Uterus (tissue), 3 donors: ENCODE measurements at regions not wholly inside any gene's neighbourhood (a gene's known extent, or its start where the extent isn't known, plus 50 kb on each side); places are given as distances from the start of the nearest gene placed in this dataset.

ENCODE experiments used
- DNase-seq, 2 donors: peaks; one replicate each; pipeline ENCODE4 v3.0.0-alpha.2; 2019 to 2020
- H3K27ac ChIP-seq, 2 donors: fragments of 200-600 bp; sonication (generic); 1 replicate in 1 of 2; 2 replicates in 1 of 2; pipeline ENCODE4 v1.5.1; 2016 to 2018
- H3K27me3 ChIP-seq, 2 donors: fragments of 200-600 bp; sonication (generic); one replicate each; pipeline ENCODE4 v1.5.1; 2018 to 2019; ENCODE audit warnings: control low read depth in 1 of 2
- H3K36me3 ChIP-seq, 2 donors: fragments of 200-600 bp; sonication (generic); one replicate each; pipeline ENCODE4 v1.5.1; 2019; ENCODE audit warnings: control low read depth in 1 of 2
- H3K4me1 ChIP-seq, 2 donors: fragments of 200-600 bp; sonication (generic); one replicate each; pipeline ENCODE4 v1.5.1; 2018 to 2019; ENCODE audit warnings: control low read depth in 1 of 2
- H3K4me3 ChIP-seq, 2 donors: fragments of 200-600 bp; sonication (generic); 1 replicate in 1 of 2; 2 replicates in 1 of 2; pipeline ENCODE4 v1.5.1; 2018 to 2019; ENCODE audit warnings: mild to moderate bottlenecking in 1 of 2
- H3K9me3 ChIP-seq, 2 donors: fragments of 200-600 bp; sonication (generic); one replicate each; pipeline ENCODE4 v1.5.1; 2019; ENCODE audit warnings: control low read depth in 1 of 2
- POLR2A ChIP-seq, 2 donors: fragments of 450-650 bp; IDR thresholded peaks; one replicate each; pipeline ENCODE4 v1.6.1; 2016; ENCODE audit warnings: antibody characterized with exemption in 2 of 2, mild to moderate bottlenecking in 1 of 2, moderate library complexity in 1 of 2
- intact Hi-C: fragments of 100-400 bp; cut with DNase I; formaldehyde crosslinking; loops from one replicate; pipeline ENCODE4 v1.15.1; 2023; ENCODE audit warnings: low total_unique reads
- TF ChIP-seq, protein P1 (sequence below), 4 experiments: fragments of 200-600 bp in 2 of 4; fragments of 450-650 bp in 2 of 4; sonication (generic) in 2 of 4; IDR thresholded peaks; one replicate each; pipeline ENCODE4 v1.5.1; 2016 to 2019; ENCODE audit warnings: antibody characterized with exemption in 4 of 4, mild to moderate bottlenecking in 2 of 4, moderate library complexity in 1 of 4
- donor health status: DM: yes; HTN: yes; CAD: no.

DNA sequence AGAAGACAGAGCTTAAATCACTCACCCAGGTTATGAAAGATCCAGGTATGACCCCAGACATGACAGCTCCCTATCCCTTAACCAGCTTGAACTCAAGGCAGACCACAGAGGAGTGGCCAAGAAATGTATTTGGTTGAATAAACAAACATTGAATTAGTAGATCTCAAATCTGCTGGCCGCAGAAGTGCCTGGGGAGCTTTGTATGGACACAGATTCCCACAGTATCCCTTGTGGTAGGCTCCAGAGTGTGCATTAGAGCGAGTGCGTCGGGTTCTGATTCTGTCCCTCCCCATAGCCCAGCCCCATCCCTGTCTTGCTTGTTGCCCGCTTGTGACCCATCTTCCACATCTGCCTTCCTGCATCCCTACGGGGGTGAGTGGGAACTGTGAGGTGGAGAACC, 118.8 kb upstream of the FOXF1 start:
- no peaks in the 10 kb centered on the region for H3K36me3 ChIP-seq
- no peak for DNase-seq
- H3K27me3 ChIP-seq, result no peaks in the 10 kb centered on the region
- no peaks in the 10 kb centered on the region for H3K4me1 ChIP-seq
- H3K9me3 ChIP-seq, result no peaks in the 10 kb centered on the region
- H3K27ac ChIP-seq, result no peak overlapping the region
- intact Hi-C loops, result no loop called here
- H3K4me3 ChIP-seq, result no peak overlapping the region
- TF ChIP-seq, protein P1, sequence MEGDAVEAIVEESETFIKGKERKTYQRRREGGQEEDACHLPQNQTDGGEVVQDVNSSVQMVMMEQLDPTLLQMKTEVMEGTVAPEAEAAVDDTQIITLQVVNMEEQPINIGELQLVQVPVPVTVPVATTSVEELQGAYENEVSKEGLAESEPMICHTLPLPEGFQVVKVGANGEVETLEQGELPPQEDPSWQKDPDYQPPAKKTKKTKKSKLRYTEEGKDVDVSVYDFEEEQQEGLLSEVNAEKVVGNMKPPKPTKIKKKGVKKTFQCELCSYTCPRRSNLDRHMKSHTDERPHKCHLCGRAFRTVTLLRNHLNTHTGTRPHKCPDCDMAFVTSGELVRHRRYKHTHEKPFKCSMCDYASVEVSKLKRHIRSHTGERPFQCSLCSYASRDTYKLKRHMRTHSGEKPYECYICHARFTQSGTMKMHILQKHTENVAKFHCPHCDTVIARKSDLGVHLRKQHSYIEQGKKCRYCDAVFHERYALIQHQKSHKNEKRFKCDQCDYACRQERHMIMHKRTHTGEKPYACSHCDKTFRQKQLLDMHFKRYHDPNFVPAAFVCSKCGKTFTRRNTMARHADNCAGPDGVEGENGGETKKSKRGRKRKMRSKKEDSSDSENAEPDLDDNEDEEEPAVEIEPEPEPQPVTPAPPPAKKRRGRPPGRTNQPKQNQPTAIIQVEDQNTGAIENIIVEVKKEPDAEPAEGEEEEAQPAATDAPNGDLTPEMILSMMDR (IDR thresholded peaks at IDR 0.05), result no peak
- TF ChIP-seq POLR2A (IDR thresholded peaks at IDR 0.05), result no peak

DNA sequence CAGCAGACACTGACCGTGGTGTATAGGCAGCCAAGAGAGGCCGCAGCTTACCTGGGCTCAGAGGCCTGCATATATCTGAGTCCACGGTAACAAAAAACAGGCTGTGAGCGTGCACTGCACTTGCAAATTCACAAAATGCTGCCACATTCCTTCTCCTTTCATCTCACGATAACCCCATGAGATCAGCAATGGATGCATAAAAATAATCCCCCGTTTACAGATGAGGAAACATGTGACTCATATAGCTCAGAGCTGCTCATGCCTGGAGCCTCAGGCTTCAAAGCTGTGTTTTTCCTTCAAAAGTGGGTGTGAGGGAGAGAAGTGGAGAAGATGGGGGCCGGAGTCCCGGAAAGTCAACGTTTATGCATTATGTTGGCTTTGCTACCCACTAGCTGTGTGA, 118.3 kb upstream of the FOXF1 start:
- no peak for DNase-seq
- no peaks in the 10 kb centered on the region for H3K9me3 ChIP-seq
- no peaks in the 10 kb centered on the region for H3K4me1 ChIP-seq
- H3K27me3 ChIP-seq, result no peaks in the 10 kb centered on the region
- no peak for TF ChIP-seq POLR2A (IDR thresholded peaks at IDR 0.05)
- TF ChIP-seq, protein P1 (IDR thresholded peaks at IDR 0.05), result no peak
- H3K4me3 ChIP-seq, result no peak overlapping the region
- intact Hi-C loops, result no loop called here
- H3K36me3 ChIP-seq, result no peaks in the 10 kb centered on the region
- H3K27ac ChIP-seq, result no peak overlapping the region

DNA sequence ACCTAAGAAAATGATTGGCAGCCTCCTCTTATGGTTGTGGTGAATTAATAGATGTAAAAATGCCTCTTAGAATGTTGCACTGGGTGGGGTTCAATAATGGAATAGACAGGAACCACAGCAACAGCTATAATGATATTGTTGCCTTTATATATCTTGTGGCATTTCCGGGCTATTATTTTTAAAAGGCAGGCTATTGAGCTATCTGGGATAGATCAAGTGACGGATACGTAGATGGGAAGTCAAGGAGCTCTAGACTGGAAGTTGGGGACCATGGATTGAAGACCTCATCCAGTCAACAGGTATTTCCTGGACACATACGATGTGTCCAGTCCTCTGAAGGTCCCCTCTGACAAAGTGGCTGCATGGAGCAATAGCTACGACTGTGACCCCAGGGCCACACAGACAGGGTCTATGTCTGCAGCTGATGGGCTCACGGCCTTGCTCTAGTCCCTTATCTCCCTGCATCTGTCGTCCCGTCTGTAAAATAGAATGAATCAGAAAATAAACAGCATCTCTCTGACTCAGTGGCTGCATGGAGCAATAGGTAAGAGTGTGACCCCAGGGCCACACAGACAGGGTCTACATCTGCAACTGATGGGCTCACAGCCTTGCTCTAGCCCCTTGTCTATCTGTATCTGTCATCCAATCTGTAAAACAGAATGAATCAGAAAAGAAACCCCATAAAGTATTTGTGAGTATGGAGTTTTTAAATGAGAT, 117.7 kb upstream of the FOXF1 start:
- Histone ChIP-seq H3K36me3 (no peaks in the 10 kb centered on the region), H3K27me3 (no peaks in the 10 kb centered on the region), H3K27ac (no peak overlapping the region), H3K4me3 (no peak overlapping the region), H3K4me1 (no peaks in the 10 kb centered on the region), H3K9me3 (no peaks in the 10 kb centered on the region)
- no peak for TF ChIP-seq POLR2A (IDR thresholded peaks at IDR 0.05)
- TF ChIP-seq, protein P1 (IDR thresholded peaks at IDR 0.05), result no peak
- intact Hi-C loops, result no loop called here
- no peak for DNase-seq

DNA sequence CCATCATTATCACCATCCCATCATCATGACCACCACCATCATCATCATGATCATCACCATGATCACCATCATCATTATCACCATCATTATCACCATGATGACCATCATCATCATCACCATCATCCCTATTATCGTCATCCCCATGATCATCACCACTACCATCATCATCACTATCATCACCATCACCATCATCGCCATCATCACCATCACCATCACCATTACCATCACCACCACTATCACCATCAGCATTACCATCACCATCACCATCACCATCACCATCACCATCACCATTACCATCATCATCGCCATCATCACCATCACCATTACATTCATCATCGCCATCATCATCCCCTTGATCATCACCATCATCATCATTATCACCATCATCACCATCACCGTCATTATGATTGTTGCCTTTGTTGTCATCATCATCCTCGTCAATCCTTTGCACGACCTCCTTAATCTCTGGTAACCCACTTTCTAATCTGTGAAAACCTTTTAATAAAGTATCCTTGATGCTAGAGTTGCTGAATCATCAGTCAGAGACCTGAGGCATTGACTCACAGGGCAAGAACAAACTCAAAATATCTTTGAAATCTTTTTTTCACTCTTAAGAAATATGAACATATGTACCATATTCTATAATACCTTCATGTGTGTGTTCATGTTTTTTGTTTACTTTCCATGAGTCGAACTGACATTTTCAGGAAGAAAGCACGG, 116.3 kb upstream of the FOXF1 start:
- TF ChIP-seq, protein P1 (IDR thresholded peaks at IDR 0.05), result no peak
- no peak for TF ChIP-seq POLR2A (IDR thresholded peaks at IDR 0.05)
- Histone ChIP-seq H3K4me1 (no peaks in the 10 kb centered on the region), H3K27ac (no peak overlapping the region), H3K36me3 (no peaks in the 10 kb centered on the region), H3K4me3 (no peak overlapping the region), H3K9me3 (no peaks in the 10 kb centered on the region), H3K27me3 (no peaks in the 10 kb centered on the region)
- no peak for DNase-seq
- intact Hi-C loops, result no loop called here

DNA sequence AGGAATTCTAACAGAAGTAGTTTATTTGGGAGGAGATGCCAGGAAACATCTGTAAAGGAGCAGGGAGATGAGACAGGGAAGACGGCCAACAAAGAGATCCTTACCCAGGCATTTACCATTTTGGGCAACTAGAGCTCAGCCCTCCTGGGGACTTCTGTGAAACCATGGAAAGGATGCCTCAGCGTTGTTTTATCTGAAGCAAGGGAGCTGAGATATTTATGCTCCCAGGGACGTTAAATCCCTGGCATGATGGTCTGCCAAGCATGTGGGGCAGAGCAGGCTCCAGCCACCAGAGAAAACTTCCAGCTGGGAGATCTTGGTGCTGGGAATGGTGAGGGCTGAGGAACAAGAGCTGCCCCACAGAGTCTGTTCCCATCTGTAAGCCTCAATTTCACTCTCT, 114.8 kb upstream of the FOXF1 start:
- TF ChIP-seq, protein P1 (IDR thresholded peaks at IDR 0.05), result no peak
- no peak for TF ChIP-seq POLR2A (IDR thresholded peaks at IDR 0.05)
- no peak for DNase-seq
- peak overlapping the region in 1 of 2 donors; percentile 73 for H3K27ac ChIP-seq
- no peaks in the 10 kb centered on the region for H3K4me1 ChIP-seq
- H3K27me3 ChIP-seq, result no peaks in the 10 kb centered on the region
- H3K9me3 ChIP-seq, result no peaks in the 10 kb centered on the region
- H3K36me3 ChIP-seq, result no peaks in the 10 kb centered on the region
- intact Hi-C loops, result no loop called here
- H3K4me3 ChIP-seq, result no peak overlapping the region
